RPMI7951 (cell line): ENCODE measurements at regions not wholly inside any gene's neighbourhood (a gene's known extent, or its start where the extent isn't known, plus 50 kb on each side); places are given as distances from the start of the nearest gene placed in this dataset.

Source experiments
- DNase-seq: peaks from one replicate; pipeline ENCODE4 v3.0.0-alpha.2; 2012; ENCODE audit warnings: low read depth

GRCh38 chr2:41042343-41042742 is 590.5 kb upstream of the SLC8A1 start:
- DNase-seq, result no peak

- peak; percentile 32 for DNase-seq
Observed at GRCh38 chr2:41061356-41061755, 609.5 kb upstream of the SLC8A1 start.

GRCh38 chr2:41062336-41062735 is 610.4 kb upstream of the SLC8A1 start:
- DNase-seq, result no peak

- DNase-seq, result no peak
Observed at GRCh38 chr2:41066168-41066567, 614.3 kb upstream of the SLC8A1 start.

- DNase-seq, result no peak
Observed at GRCh38 chr2:41068740-41069139, 616.9 kb upstream of the SLC8A1 start.

- no peak for DNase-seq
Observed at GRCh38 chr2:41078341-41078740, 626.5 kb upstream of the SLC8A1 start.

GRCh38 chr2:41079011-41079410 is 627.1 kb upstream of the SLC8A1 start:
- DNase-seq, result no peak

GRCh38 chr2:41084321-41084720 is 632.4 kb upstream of the SLC8A1 start:
- no peak for DNase-seq

- DNase-seq, result no peak
Observed at GRCh38 chr2:41087946-41088345, 636.1 kb upstream of the SLC8A1 start.

- DNase-seq, result no peak
Observed at GRCh38 chr2:41101281-41101680, 649.4 kb upstream of the SLC8A1 start.

GRCh38 chr2:41109744-41110143 is 657.9 kb upstream of the SLC8A1 start:
- DNase-seq, result no peak

- no peak for DNase-seq
Observed at GRCh38 chr2:41111836-41112627, 660.1 kb upstream of the SLC8A1 start.

- DNase-seq, result peak; percentile 2
Observed at GRCh38 chr2:41116106-41116797, 664.4 kb upstream of the SLC8A1 start.

GRCh38 chr2:41119489-41119888 is 667.6 kb upstream of the SLC8A1 start:
- no peak for DNase-seq

- no peak for DNase-seq
Observed at GRCh38 chr2:41123341-41123740, 671.5 kb upstream of the SLC8A1 start.

- no peak for DNase-seq
Observed at GRCh38 chr2:41127351-41127750, 675.5 kb upstream of the SLC8A1 start.

- DNase-seq, result no peak
Observed at GRCh38 chr2:41129988-41130387, 678.1 kb upstream of the SLC8A1 start.

GRCh38 chr2:41137031-41137430 is 685.1 kb upstream of the SLC8A1 start:
- DNase-seq, result no peak

- no peak for DNase-seq
Observed at GRCh38 chr2:41141146-41141791, 689.4 kb upstream of the SLC8A1 start.

GRCh38 chr2:41142478-41142877 is 690.6 kb upstream of the SLC8A1 start:
- no peak for DNase-seq

GRCh38 chr2:41145066-41145465 is 693.2 kb upstream of the SLC8A1 start:
- no peak for DNase-seq

GRCh38 chr2:41149054-41149453 is 697.2 kb upstream of the SLC8A1 start:
- DNase-seq, result no peak

GRCh38 chr2:41151746-41152145 is 699.9 kb upstream of the SLC8A1 start:
- DNase-seq, result no peak
